Suppressor macrophage treated with lipopolysaccharide for 4 hours (primary cell): ENCODE measurements at regions not wholly inside any gene's neighbourhood (a gene's known extent, or its start where the extent isn't known, plus 50 kb on each side); places are given as distances from the start of the nearest gene placed in this dataset.

Experiments
- DNase-seq: peaks from one replicate; pipeline ENCODE4 v3.0.0-alpha.2; 2020

DNA sequence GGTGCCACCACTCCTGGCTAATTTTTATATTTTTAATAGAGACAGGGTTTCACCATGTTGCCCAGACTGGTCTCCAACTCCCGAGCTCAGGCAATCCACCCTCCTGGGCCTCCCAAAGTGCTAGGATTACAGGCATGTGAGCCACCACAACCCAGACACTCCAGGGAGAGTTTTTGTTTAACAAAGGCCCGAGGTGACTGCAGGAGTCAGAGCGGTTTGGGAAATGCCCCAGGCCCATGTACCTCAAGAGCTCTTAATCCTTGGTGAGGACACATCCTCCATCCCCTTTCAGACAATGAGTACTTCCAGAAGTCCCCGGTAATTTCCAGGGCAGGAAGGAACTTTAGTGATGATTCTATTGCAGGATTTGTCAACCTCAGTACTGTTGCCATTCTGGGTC, 176.0 kb downstream of the ESRRB start:
- DNase-seq: no peak

DNA sequence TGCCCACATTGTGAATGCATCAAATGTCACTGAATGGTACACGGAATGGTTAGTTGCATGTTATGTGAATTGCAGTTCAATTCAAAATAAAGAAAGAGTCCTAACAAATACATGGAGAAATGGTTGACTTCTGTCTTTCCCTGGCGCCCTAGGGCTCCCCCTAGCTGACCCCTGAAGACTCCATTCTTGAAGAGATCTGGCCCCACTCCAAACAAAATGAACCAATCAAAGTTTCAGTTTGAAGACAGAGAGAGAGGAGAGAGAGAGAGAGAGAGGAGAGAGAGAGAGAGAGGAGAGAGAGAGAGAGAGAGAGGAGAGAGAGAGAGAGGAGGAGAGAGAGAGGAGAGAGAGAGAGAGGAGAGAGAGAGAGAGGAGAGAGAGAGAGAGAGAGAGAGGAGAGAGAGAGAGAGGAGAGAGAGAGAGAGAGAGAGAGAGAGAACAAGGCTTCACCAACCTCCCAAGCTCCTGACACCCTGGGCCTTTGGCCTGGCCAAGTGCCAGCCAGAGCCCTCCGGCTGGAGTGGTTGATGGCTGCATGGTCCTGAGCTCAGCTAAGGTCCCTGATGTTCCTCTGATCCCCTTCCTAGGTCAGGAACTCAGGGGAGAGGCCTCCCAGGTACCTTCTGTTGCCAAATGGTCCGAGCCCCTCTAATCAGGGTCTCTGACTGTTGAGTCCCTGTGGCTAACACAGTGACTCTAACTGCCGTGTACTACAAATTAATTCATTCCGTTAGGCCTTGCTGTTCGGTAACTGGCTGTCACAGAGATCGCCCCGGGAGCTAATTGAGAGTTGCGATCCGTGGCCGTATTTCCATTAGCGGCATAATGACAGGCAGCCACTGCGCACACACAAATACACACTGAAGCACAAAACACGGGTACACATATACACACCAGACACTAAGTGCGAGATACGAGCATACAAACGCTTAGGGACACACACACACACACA, 188.8 kb downstream of the ESRRB start:
- no peak for DNase-seq

DNA sequence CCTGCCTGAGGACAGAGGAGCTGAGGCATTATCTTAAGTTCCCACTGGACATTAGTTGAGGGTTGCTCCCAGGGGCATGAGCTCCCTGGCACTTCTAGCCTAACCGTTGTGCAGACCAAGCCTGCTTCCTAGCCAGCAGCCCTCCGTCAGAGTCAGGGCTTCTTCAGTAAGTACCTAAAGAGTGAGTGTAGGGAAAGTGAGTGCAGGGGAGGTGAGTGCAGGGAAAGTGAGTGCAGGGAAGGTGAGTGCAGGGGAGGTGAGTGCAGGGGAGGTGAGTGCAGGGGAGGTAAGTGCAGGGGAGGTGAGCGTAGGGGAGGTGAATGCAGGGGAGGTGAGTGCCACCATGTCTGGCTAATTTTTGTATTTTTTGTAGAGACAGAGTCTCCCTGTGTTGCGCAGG, 190.5 kb downstream of the ESRRB start:
- DNase-seq: no peak

DNA sequence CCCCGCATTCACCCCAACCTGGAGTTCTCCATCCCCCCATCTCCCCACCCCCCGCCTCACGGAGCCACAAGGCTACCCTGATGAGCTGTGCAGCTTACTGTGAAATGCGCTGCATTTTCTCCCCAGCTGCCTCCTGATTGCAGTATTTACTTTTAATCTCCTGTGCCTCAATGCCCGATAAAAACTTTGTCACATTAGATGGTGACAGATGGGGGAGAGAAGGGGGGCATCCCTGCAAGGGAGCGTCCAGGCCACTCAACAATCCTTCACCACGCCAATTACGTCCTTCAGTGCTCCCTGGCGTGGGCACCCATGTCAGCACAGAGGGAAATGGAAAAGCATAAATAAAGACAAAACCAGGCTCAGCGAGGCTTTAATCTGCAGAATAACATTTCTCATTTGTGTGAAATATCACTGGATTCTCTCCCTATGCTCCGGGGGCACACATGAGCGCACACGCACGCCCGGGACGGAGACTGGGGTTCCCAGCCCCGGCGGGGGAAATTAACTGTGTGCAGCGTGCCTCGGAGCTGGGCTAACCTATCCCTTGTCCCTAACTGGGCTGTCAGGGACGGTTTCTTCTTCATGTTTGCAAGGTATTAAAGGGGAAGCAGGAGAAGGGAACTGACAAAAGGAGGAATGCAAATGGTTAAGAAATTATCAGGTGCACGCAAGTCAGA, 186.7 kb upstream of the VASH1 start:
- DNase-seq: no peak

DNA sequence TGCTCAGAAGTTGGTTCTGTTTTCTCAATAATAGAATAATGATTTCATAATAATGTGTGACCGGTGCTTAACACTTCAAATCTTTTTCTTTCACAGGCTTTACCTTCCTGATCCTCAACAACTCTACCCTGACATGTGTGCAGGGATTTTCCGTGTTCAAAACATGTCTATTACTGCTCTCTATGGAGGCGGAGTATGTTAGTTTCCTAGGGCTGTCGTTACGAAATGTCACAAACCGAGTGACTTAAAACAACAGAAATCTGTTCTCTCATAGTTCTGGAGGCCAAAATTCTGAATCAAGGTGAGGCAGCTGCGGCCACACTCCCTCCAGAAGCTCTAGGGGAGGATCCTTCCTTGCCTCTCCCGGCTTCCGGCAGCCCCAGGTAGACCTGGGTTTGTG, 186.2 kb upstream of the VASH1 start:
- no peak for DNase-seq

DNA sequence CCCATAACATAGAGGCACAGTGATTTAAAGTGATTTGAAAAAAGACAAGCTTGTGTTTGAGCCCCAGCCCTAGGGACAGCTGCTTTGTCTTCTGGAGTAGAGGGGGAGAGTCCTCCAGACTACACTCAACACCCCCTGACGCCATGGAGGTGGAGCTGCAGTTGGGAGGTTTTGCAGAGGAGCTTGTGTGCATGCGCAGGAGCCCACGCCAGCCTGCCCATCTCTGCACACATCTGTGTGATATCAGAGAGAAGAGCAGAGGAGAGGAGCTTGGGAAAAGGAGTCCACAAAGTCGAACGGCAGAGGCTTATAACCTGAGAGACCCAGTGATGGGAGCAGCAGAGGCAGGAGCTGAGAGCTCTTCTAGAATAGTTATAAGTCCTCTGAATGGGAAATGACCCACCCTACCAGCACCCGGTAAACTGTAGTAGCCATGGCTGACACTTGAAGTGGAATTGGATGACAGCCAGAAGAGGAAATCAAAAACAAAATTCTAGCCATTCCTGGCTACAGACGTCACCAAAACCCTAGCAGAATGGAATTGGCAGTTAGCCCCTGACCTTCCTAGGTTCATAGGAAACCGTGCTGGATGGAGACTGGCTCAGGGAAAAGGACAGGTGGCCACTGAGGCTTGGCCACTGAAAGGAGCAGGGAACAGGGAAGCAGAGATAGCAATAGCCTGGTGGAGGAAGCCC, 185.1 kb upstream of the VASH1 start:
- DNase-seq: no peak

DNA sequence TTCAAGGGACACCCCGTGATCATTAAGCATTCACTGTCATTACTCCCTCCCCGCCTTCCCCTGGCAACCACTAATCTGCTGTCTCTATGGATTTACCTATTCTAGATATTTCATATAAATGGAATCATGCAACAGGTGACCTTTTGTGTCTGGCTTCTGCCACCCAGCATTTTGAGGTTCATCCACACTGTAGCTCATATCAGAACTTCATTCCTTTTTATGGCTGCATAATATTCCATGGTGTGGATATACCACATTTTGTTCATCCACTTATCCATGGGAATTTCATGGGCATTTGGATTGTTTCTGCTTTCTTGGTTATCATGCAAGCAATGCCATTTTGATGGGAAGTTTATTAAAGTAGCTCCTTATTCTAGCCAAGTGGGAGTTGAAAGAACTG, 184.2 kb upstream of the VASH1 start:
- no peak for DNase-seq

DNA sequence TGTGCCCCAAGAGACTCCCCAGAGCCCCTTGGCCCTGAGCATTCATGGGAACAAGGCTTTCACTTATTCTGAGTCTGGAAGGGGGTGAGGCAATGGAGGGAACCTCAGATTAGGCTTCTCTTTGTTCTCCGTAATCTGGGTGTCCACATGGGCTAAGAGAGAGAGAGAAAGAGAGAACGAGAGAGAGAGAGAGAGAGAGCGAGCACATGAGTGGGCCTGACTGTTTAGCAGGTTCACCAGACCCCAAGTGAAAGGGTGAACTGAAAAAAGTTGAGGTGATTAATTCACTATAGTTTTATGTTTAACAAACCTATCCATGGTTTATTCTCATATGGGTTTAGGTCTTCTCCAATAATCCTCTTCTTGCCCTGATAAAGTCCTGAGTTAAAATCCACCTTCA, 183.4 kb upstream of the VASH1 start:
- DNase-seq: no peak

DNA sequence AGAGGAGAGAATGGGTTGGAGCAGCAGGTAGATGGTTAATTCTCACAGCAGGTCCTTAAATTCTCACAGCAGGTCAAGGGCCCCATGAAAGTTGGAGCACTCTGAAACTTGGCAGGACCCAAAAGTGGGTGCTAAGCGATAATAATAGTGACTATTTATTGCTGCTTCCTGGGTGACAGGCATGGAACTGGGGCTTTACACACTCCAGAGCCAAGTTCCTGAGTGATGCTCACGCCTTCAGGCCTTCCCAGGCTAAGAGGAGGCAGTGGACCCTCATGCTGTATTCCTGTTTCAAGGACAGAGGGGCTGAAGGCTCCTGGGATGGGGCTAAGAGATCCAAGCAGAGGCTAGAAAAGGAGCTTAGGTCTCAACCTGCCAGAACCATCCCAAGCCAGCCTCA, 180.9 kb upstream of the VASH1 start:
- no peak for DNase-seq

DNA sequence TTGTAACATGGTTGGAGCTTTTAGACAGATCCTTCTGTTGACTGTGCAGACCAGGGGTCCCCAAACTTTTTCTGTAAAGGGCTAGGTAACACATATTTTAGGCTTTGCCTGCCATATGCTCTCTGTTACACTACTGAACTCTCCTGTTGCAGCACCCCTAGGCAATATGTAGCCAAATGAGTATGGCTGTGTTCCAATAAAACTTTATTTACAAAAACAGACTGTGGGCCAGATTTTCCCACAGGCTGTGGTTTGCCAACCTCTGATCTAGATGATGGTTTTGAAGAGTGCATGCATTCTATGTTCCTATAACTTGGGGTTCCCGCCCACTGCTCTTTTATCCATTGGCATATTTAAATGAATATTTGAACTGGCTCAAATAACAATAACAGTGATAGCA, 180.3 kb upstream of the VASH1 start:
- DNase-seq: no peak

DNA sequence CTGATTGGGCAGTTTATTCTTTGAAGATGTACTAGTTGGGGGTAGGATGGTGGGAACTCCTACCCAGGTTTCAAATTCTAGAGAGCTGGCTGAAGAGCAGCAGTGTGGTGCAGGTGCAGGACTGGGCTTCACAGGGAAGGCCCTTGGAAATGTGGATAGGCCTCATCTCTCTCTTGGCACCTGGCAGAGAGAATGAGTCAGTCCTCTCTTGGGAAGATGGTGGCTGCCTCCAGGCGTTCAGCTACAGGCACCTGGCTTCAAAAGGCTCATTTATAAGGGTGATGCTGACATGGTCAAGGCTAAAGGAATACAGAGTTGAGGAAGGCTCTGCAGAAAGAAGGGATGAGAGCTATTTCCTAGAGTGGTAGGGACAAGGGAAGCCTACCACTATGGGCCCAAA, 179.7 kb upstream of the VASH1 start:
- no peak for DNase-seq

DNA sequence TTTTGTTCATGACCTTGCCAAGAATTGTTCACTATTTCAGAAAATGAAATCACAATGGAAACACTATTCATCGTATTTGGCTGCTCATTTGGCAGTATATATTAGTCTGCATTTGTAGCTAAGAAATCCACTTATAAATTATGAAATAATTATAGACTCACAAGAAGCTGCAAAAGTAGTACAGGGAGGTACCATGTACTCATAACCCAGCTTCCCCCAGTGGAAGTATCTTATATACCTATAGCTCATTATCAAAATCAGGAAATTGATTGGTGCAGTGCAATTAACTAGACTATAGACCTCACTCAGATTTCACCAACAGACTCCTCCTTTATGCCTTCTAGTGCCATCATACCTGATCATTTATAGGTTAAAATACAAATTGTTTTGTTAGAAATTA, 178.8 kb upstream of the VASH1 start:
- no peak for DNase-seq

DNA sequence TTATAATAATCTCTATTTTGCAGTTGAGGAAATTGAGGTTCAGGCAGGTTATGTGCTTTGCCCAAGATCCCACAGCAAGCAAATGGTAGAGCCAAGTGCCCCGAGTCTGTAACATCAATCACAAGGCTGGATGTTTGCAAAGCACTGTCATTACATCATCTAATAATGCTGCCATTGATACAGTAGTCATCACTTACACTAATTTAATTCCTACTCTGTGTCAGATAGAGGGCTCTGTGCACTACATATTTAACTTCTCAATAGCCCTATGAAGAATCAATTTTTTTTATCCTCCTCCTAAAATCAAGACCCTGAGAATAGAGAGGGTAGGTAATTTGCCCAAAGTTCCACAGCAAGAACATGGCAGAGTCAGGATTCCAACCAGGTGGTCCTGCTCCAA, 178.1 kb upstream of the VASH1 start:
- DNase-seq: no peak

DNA sequence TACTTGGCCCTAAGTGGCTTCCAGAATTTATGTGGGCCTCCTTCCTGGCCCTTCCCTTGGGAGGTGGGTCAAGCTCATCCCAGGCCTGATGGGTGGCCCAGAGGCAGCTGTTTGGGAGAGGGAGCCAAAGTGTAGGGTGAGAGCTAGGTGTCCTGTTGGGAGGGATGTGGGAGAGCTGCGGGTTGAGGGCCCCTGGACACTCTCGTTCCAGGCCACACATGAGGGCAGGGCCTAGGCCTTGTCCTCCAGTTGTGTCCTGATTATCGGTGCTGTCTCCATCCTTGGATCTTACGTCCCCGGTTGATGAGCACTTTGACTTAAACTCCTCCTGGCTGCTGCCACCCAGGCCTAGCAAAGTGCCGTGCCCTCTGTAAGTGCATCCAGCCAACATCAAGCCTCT, 177.5 kb upstream of the VASH1 start:
- no peak for DNase-seq

DNA sequence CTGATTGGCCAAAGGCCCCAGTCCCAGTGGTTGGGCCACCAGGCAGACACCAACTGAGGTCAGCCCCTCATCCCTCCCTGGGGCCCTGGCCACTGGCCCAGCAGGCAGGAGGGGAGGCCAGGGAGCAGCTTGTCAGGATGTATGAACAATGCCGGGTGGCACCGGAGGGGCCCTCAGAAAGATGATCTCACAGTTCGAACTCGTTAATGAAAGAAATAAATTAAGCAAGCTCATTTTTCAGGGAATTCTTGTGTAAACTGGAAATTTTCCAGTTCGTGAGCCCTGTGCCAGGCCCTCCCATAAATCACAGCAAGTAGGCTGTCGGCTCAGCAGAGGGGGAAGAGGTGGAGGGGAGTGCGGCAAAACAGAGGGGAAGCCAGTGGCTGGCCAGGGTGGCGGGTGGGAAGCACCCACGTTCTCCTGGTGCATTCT, 177.0 kb upstream of the VASH1 start:
- no peak for DNase-seq

DNA sequence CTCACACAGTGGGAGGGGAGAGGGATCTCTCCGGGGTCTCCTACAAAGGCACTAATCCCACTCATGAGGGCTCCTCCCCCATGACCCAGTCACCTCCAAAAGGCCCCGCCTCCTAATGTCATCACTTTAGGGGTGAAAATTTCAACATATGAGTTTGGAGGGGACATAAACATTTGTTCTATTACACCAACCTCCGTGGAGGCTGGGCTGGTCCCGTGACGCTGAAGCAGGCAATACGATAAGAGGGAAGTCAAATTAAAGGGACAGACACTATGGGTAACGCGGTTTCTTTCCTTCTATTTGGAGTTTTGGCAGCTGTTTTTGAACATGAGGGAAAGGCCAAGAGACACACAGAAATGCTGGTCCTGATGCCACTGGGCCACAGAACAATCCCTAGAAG, 175.7 kb upstream of the VASH1 start:
- DNase-seq: peak; percentile 6

DNA sequence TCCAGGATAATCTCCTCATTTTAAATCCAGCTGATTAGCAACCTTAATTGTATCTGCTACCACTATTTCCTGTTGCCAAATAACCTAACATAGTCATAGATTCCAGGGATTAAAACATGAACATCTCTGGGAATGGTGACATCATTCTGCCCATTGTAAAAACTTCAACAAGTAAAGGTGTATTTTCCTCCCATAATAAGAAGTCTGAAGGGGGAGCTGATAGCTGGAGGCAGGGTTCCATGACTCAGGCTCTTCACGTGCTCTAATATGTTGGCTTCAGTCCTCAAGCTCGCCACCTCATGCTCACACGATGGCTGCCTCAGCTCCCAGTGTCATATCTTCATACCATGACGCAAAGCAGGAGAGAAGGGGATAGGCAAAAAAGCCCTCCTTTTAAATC, 172.0 kb upstream of the VASH1 start:
- no peak for DNase-seq

DNA sequence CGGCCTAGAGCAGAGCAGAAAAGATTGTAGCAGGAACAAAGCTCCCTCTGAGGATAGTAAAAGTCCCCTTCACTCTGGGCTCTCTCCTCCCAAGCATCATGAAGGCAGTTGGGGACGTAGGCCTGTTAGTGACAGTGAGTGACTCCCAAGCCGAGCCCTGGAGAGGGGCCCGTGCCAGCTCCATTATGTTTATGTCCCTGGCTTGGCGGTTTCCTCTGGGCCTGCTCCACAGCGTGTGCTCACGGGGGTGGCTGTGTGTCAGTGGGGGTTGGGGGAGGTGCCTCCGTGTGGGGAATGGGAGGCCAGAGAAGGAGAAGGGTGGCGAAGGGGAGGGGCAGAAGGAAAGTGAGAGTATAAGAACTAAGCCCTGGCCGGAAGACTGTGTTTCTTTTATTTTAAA, 170.0 kb upstream of the VASH1 start:
- DNase-seq: no peak

DNA sequence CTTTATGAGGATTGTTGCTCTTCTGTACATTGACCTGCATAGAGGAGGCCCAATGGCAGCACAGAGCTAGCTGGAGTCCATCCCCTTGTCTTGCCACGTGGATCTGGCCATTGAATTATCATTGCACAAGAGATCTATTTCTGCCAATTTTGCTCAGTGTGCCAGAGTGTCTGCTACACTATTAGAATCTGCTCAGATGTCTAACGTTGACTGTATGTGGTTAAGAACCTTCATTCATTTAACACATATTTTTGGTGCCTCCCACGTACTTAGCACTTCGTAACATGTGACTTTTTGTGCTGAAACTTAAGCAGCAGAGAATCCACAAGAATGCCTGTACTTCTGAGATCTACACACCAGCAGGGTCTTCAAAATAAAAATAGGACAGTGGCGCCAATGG, 166.0 kb upstream of the VASH1 start:
- no peak for DNase-seq

DNA sequence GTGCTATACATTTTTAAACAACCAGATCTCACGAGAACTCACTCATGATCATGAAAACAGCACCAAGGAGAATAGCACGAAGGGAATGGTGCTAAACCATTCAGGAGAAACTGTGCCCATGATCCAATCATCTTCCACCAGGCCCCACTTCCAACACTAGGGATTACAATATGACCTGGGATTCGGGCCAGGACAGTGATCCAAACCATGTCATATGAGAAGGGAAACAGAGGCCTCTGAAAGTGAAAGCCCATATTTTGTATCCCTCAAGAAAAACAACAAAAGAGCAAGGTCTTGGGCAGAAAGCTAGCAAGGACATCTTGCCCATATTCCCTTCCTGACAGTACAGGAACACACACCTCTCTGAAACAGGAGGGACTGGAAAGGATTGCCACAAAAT, 163.9 kb upstream of the VASH1 start:
- no peak for DNase-seq

DNA sequence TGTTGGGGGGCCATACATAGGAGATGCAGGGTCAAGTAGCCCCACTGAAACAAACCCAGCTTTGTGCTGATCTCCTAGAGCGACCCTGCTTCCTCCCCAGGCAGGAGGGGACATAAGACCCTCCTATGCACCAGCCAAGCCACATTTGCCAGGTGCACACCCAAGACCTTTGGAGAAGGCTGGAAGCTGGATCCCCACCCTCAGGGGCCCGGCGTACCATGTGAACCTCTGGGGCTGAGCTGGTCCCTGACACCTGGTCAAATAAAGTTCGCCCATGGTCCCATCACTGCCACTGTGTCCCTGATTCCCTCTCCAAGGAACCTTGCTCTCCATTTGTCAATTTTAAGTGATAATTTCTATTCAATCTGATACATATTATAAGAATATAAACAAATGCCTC, 162.1 kb upstream of the VASH1 start:
- DNase-seq: no peak

DNA sequence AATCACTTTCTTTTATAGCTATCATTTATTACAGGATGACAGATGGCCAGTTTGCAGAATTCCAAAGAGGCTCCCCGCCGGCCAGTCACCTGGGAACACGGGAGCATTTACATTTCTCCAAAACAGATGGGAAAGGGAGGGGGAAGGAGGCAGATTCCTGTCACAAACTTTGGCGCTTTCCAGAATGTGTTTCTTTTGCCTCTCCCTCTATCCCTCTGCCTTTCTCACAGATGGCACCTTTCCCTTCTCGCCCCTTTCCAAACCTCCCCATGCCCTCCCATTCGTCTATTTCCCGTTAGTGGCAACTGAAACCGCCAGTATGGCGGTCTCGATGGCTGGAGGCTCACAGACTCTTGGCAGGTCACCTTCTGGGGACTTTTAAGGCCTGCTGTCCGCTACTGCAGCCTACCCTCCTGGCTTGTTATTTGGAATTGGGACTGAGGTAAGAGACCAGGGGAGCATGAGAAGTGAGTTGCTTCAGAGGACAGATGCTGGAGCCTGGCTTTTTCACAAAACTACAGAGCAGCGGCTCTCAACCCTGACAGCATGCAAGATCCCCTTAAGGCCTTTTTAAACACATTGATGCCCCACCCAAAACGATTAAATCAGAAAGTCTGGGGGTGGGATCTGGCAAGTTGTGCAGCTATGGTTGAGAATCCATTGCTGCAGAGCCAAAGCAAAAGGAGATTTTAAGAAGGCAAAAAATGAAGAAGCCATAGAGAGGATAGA, 161.5 kb upstream of the VASH1 start:
- no peak for DNase-seq

DNA sequence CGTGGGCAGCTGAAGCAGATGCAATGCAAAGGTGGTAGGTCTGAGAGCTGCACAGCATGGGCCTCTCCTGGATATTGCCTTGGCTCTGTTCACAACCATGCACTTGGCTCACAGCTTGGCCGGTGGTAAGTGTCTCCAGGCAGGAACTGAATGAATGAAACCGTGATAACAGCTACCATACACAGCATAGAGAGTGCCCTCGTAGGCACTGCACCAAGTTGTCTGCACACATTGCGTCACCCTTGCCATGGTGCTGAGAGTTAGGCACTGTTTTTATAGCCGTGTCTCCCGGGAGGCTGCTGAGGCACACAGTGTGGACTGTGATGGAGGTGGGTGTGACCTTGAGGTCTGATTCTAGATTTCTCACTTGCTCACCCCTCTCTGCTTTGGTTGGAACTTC, 157.6 kb upstream of the VASH1 start:
- no peak for DNase-seq
